ENCODE measurements at regions not wholly inside any gene's neighbourhood (a gene's known extent, or its start where the extent isn't known, plus 50 kb on each side); places are given as distances from the start of the nearest gene placed in this dataset.
"Not testable (repeated sequence)": the region's sequence is repeated elsewhere in the genome, so short reads cannot be mapped to it uniquely, and the experiment has no call there.

GRCh38 chr7:32762925-32763293 lies 128.7 kb downstream of the KBTBD2 start:
- no peak for DNase-seq (ENCODE audit: low read depth)

- not testable (repeated sequence) for DNase-seq (ENCODE audit: low read depth)
These were observed 129.2 kb downstream of the KBTBD2 start for GRCh38 chr7:32762206-32762924.

DNA sequence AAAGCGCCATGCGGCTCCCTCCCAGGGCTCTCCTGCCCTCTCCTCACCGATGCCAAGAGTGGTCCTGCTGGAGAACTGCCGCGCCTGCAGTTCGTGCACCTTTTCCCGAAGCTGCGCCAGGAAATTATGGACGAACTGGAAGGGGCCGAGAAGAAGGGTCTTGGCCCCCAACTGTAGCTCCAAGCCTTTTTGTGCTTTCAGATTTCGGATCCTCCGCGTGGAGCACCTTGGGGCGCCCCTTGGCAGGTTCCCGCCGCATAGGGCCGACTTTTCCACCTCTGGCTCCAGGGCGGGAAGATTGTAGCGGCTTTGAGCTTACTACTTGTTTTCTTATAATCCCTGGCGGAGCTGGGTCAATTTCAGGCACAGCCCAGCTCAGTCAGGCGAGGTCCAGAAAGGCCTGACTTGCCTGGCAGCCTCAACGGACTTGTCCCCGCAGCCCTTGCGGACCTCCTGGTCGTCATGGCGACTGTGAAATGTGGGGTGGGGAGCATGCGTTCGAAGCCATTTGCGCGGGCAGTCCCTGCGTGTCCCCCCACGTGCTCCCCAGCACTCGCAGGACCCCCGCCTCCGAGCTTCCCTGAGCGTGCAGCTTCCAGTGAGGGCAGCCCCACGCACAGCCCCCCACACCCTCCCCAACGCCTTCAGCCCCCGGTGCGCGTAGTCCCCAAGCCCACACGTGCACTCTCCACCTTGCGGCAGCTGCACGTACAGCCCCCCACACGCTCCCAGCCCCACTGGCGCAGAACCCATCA lies 129.9 kb downstream of the KBTBD2 start:
- no peak for DNase-seq (ENCODE audit: low read depth)

- not testable (repeated sequence) for DNase-seq (ENCODE audit: low read depth)
These were observed 130.8 kb downstream of the KBTBD2 start for GRCh38 chr7:32760755-32761154.

DNA sequence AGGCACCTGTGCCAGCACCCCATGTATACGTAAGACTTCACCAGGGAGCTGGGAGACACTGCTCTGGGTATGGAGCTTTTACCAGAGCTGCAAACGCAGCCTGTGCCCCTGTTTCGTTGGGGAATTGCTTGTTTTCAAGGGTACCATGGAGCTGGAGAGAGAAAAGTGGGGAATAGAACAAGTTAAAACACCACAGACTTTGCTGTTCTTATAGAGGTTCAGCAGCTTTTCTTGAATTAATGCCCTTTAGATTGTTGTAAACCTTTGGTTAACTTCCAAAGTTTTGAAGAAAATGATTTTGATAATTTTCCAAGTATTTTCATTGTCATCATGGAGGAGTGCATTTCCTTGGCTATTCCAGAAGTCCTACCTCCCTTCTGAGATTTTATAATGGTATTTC lies 131.7 kb downstream of the KBTBD2 start:
- DNase-seq (ENCODE audit: low read depth) = not testable (repeated sequence)

DNA sequence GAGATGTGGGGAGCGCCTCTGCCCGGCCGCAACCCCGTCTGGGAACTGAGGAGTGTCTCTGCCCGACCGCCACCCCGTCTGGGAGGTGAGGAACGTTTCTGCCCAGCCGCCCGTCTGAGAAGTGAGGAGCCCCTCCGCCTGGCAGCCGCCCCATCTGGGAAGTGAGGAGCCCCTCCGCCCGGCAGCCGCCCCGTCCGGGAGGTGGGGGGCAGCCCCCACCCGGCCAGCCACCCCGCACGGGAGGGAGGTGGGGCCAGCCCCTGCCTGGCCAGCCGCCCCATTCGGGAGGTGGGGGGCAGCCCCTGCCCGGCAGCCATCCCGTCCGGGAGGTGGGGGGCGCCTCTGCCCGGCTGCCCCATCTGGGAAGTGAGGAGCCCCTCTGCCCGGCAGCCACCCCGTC lies 137.7 kb downstream of the KBTBD2 start:
- not testable (repeated sequence) for DNase-seq (ENCODE audit: low read depth)

DNA sequence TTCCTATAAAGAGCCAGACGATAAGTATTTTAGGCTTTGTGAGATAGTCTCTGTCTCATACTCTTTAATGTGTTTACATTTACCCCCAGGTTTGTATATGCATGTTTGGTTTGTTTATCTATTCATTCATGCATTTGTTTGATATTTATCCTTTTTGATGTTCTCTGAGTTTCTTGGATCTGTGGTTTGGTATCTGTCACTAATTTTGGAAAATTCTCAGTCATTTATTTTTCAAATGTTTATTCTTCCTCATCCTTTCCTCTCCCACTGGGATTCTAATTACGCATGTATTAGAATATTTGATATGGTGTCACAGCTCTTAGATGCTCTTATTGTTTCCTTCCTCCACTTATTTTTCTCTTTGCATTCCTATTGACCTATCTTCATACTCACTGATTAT lies 143.2 kb downstream of the KBTBD2 start:
- DNase-seq (ENCODE audit: low read depth) = not testable (repeated sequence)

- not testable (repeated sequence) for DNase-seq (ENCODE audit: low read depth)
These were observed 144.0 kb downstream of the KBTBD2 start for GRCh38 chr7:32747443-32748148.

GRCh38 chr7:32741853-32742476 lies 149.6 kb downstream of the KBTBD2 start:
- not testable (repeated sequence) for DNase-seq (ENCODE audit: low read depth)

GRCh38 chr7:32739749-32740148 lies 151.8 kb downstream of the KBTBD2 start:
- DNase-seq (ENCODE audit: low read depth) = not testable (repeated sequence)

GRCh38 chr7:32738390-32738789 lies 153.2 kb downstream of the KBTBD2 start:
- not testable (repeated sequence) for DNase-seq (ENCODE audit: low read depth)

- not testable (repeated sequence) for DNase-seq (ENCODE audit: low read depth)
These were observed 158.8 kb downstream of the KBTBD2 start for GRCh38 chr7:32732767-32733166.

DNA sequence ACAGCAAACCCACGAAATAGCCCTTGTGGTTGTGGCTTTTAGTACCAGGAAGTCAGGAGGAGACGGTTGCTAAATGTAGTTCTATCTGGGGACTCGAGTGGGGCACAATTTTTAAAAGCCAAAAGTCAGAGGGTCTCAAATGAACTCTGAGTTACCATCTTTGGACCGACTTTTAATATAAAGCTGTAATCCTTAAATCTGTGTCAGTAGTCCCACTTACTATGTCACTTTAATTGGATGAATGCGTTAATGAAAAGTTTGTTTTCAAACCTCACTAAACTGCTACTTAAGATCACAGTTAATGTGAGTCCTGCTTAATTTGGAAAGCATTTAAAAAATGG lies 162.3 kb downstream of the KBTBD2 start:
- DNase-seq (ENCODE audit: low read depth) = not testable (repeated sequence)

DNA sequence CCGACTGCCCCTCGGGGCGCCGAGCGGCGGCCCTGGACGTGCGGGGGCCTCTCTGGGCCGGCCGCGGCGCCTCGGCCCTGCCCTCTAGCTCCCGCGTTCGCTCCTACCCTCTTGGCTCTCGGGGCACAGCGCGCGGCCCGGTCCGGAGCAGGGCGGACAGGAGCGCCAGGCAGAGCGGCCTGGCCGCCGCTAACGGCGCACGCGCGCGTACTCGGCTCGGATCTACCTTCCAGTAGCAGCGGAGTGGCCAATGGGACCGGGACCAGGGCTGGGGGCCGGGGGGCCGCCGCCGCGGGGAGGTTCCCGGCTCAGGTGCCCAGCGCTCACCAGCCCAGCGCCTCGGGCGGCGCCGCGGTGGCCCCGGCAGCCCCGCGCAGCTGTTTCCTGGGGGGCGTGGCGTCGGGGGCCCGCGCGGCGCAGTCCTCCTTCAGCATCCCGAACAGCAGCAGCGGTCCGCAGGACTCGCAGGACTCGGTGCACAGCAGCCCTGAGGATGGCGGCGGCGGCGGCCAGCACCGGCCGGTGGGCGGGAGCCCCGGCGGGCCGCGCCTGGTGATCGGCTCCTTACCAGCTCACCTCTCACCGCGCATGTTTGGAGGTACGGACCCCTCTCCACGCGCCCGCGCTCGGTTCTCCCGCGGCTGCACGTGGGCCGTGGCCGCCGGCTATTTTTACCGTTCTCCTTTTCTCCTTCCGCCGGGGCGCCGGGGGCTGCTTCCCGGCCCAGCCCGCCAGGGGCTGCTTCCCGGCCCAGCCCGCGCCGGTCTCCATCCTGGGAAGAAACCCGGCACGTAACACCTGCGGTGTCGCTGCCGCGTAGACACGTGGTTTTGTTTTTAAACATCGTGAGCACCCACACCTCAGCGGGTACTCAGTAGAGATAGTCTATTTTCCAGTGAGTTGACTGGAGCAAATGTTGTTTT lies 162.9 kb downstream of the KBTBD2 start:
- DNase-seq (ENCODE audit: low read depth) = peak; percentile 8

- not testable (repeated sequence) for DNase-seq (ENCODE audit: low read depth)
These were observed 163.8 kb downstream of the KBTBD2 start for GRCh38 chr7:32727483-32728411.

DNA sequence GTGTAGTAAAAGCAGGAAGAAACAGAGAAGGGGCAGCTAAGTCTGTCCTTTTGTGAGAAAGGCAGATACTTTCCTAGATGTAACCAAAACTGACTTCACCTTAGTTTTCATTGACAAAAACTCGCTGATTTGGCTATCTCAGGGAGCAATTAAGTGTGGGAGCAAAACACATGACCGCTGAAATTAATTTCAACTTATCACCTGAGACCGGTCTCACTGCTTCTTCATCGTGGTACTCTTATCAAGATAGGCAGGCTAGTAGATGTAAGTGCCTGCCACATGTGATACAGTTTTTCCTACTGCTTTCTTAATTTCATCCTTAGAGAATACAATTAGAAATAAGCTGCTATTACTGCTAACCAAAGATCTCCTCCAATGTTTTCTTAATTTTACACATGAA lies 168.7 kb downstream of the KBTBD2 start:
- DNase-seq (ENCODE audit: low read depth) = not testable (repeated sequence)

DNA sequence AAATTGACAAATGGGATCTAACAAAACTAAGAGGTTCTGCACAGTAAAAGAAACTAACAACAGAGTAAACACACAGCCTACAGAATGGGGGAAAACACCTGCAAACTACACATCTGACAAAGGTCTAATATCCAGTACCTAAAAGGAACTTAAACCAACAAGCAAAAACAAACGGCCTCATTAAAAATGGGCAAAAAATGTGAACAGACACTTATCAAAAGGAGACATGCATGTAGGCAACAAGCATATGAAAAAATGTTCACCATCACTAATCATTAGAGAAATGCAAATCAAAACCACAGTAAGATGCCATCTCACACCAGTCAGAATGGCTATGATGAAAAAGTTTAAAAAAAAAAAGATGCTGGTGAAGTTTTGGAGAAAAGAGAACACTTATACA lies 197.4 kb downstream of the KBTBD2 start:
- no peak for DNase-seq (ENCODE audit: low read depth)

- not testable (repeated sequence) for DNase-seq (ENCODE audit: low read depth)
These were observed 196.9 kb downstream of the AVL9 start for GRCh38 chr7:32691965-32692815.

DNA sequence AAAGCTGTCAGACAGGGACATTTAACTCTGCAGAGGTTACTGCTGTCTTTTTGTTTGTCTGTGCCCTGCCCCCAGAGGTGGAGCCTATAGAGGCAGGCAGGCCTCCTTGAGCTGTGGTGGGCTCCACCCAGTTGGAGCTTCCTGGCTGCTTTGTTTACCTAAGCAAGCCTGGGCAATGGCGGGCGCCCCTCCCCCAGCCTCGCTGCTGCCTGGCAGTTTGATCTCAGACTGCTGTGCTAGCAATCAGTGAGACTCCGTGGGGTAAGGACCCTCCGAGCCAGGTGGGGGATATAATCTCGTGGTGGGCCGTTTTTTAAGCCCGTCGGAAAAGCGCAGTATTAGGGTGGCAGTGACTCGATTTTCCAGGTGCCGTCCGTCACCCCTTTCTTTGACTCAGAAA lies 192.8 kb downstream of the AVL9 start:
- not testable (repeated sequence) for DNase-seq (ENCODE audit: low read depth)
